GM18520 (cell line): ENCODE measurements at regions not wholly inside any gene's neighbourhood (a gene's known extent, or its start where the extent isn't known, plus 50 kb on each side); places are given as distances from the start of the nearest gene placed in this dataset.

Experiments
- ATAC-seq: cut with Tn5 transposase; IDR thresholded peaks from one replicate; pipeline ENCODE4 v1.9.1; 2021; ENCODE audit not compliant: unreplicated experiment

DNA sequence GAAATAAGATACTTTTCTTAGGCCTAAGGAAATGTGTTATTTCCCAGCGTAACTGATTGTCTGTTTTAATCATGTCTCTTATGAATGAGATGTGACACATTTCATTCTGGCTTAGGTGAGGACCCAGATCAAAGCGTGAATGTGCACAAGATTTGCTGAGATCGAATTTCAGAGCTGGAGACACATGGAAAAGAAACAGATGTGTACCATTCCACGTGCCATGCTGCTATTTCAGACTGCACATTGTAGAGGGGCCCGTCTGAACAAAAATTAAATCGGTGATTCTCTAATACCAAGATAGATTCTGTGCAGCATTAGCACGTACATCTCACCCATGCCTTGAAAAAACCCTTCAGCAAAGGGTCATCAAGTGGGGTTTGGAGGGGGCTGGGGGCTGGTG lies 290.4 kb downstream of the AACS start:
- no peak for ATAC-seq

GRCh38 chr12:125356111-125356510 lies 290.9 kb downstream of the AACS start:
- ATAC-seq: no peak

DNA sequence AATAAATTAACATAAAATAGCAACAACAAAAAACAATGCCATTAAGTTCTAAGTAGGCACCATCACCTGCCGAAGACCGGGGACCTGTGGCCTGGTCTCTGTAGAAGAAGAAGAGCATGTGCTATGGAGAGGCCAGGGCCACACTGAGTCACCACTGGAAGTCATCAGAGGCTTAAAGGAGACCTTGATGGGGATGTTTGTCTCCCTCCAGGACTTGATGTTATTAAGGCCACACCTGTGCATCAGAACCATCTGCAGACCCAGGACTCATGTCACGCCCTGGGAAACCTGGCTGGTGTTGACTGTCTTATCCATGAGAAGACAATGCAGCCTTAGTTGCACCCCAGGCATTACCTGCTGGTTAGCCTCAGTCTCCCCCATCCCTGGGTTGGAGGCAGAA lies 292.3 kb downstream of the AACS start:
- ATAC-seq: no peak

DNA sequence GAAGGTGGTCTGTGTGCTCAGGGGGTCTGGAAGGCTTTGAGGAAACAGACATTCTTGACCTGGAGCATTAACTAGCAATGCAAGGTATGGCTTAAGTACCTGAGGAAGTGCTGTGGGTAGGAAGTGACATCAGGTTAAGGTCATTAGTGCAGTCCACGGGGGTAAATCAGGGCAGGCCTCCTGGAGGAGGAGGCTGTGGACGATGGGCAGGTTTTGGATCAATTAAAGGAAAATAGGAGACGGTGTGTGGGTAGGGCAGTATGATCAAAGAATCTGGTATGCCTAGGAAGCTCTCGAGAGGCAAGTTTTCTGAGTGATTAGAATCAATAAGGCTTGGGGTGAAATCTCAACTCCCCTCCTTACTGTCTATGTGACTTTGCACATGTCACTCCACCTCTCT lies 295.3 kb downstream of the AACS start:
- ATAC-seq: no peak

GRCh38 chr12:125371033-125371432 lies 305.8 kb downstream of the AACS start:
- ATAC-seq: no peak

DNA sequence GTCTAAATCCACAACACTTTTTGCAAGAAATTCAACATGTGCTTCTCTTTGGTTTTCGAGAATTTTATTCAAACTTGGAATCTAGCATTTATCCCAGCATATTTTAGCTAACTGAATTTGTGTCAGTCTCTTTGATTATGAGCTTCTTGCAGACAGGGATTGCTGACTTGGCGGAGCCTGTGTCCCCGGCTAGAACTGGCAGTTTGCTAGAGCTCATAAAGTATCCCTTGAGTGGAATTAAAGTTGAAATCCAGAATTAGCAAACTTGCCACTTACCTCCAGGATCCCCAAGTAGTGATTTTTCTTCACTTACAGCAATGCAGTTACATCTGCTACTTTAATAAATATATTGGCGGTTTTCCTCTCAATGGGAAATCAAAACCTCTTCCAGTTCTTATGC lies 306.9 kb downstream of the AACS start:
- ATAC-seq: no peak

- ATAC-seq: no peak
These were observed 308.1 kb downstream of the AACS start for GRCh38 chr12:125373375-125373774.

GRCh38 chr12:125376422-125376821 lies 311.2 kb downstream of the AACS start:
- no peak for ATAC-seq

GRCh38 chr12:125377093-125377492 lies 311.9 kb downstream of the AACS start:
- no peak for ATAC-seq

DNA sequence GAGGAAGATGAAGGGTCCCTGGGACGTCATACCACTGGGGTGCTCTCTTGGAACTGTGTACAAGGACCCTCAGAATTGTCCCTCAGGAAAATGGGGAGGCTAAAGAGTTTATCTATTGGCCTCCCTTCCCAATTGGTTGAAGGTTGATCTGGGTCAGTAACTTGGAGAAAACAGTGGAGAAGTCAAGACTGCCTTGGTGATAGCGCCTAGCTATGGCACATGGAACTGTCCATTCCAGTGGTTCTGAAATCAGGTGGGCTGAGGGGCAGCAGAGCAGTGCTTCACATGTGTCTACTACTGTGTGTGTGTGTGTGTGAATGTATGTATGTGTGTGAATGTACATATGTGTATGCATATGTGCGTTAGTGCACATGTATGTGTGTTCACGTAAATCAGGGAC lies 316.1 kb downstream of the AACS start:
- ATAC-seq: no peak

- no peak for ATAC-seq
These were observed 317.7 kb downstream of the AACS start for GRCh38 chr12:125382926-125383325.

- no peak for ATAC-seq
These were observed 321.4 kb downstream of the AACS start for GRCh38 chr12:125386652-125387051.

- ATAC-seq: no peak
These were observed 322.0 kb downstream of the AACS start for GRCh38 chr12:125387206-125387605.

GRCh38 chr12:125389061-125389697 lies 323.9 kb downstream of the AACS start:
- no peak for ATAC-seq

DNA sequence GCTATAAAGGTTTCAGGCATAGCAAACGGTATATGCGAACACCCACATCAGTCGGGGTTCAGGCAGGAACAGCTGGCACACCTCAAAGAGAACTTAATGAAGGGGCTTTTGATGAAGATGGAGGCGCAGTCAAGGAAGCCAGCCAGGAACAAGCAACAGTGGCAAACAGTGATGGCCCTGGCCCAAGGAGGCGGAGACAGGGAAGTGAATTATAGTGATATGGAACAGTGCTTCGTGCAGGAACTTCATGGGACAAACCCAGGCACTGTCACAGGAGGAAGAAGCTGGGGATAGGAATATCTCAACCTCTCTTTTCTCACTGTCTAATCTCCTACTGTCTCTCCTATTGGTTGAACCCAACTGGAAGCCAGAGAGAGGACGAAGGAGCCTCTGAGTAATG lies 328.3 kb downstream of the AACS start:
- ATAC-seq: no peak

DNA sequence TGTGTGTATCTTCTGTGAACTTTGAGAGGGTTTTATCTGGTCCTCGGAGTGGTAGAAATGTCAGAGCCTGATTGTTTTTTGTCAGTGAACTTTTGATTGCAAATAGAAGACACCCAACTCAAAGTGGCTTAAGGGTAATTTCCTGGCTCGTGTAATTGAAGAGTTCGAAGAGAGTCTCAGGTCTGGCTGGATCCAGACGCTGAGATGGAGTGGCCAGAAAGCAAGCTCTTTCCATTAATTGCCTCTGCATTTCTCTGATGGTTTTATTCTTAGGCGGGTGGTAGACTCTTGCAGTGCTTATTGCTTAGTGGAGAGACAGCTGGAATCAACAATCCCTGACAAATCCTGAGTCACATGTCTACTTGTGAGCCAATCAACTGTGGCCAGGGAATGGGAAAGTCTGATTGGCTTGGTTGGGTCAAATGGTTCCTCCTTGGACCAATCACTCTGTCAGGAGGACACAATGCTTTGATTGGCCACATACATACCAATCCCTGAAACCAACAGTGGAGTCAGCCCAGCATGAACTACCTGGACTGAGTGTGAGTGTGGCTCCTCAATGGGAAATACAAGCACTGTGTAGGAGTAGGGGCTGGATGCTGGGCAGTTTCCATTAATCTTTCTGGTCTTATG lies 330.5 kb downstream of the AACS start:
- no peak for ATAC-seq

DNA sequence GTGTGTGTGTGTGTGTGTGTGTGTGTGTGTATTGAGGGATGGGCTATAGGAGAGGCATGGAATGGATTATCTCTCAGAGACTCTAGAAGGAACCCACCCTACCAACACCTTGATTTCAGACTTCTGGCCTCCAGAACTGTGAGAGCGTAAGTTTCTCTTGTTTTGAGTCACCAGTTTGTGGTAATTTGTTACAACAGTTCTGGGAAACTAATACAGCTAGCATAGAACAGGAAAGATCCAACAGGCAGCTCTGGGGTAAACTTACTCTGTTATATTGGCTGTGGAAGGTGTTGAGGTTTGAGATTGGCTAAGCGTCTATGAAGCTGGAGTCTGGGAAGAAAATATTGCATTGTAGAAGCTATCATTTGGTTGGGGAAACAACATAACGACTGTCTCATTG lies 334.3 kb downstream of the AACS start:
- ATAC-seq: no peak

DNA sequence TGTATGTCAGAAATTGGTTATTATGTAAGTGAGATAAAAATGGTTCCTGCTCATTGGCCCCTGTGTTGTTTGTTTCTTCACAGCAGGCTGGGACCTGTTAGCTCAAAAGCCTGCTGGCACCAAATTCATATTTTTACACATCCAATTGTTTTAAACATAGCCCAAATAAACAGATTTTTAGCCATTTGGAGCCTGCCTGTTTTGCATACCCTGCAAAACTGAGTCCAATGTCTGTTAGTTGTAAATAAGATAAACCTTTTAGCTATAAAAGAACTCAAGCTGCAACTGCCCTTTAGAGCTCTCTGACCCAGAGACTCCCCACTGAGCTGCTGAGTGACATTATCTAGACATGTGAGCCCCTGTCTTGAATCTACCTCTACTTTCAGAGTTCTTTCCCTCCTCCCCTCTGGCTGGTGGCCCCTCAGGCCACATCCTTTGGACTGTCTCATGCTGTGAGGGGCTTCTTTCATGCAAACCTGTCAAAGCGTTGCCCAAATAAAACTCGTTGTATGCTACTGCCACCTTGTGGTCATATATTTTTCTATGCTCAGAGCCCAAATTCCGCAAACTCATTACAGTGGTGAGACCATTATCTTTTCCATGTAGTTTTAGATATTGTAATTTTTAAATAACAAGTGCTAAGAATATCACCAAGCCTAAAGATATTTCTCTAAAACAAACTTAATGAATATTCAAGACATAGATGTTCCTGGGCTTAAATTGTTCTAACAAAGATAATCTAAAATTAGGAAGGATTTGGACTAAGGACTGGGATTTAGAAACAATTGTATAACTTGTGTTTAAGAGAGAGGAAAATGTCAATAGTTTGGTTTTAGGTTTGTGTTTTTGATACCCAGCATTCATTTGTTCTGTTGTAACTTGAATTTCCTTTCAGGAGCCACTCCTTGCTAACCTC lies 337.9 kb downstream of the AACS start:
- ATAC-seq: no peak

DNA sequence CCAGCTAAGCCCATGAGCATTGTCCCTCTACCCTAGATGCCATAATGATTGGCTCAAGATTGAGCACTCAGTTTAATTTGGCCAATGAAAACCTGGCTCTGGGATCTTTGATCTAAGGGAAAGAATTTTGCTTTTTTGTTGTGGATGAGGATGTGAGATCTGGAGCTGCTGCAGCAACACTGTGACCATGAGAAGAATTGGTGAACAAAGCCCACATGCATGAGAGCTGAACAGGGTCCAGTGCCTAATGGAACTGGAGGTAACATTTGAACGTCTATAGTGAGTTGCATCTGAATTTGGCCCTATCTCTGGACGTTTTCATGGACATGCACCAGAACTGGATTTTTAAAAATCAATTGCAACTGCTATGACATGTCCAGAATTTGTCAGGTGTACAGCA lies 338.6 kb downstream of the AACS start:
- no peak for ATAC-seq

- ATAC-seq: no peak
These were observed 340.9 kb downstream of the AACS start for GRCh38 chr12:125406131-125406530.

- no peak for ATAC-seq
These were observed 343.5 kb downstream of the AACS start for GRCh38 chr12:125408718-125409117.

- ATAC-seq: no peak
These were observed 347.3 kb downstream of the AACS start for GRCh38 chr12:125412506-125412905.
